Stimulated activated CD4-positive, alpha-beta T cell treated with anti-CD3 and anti-CD28 coated beads, TNF-alpha, amount 100 ng/mL, for 1 hour (primary cell): ENCODE measurements at regions not wholly inside any gene's neighbourhood (a gene's known extent, or its start where the extent isn't known, plus 50 kb on each side); places are given as distances from the start of the nearest gene placed in this dataset.

Experiments
- DNase-seq, 3 donors: peaks; one replicate each; pipeline ENCODE4 v3.0.0-alpha.2; 2020; ENCODE audit warnings: low read depth in 3 of 3, low spot score in 1 of 3

DNA sequence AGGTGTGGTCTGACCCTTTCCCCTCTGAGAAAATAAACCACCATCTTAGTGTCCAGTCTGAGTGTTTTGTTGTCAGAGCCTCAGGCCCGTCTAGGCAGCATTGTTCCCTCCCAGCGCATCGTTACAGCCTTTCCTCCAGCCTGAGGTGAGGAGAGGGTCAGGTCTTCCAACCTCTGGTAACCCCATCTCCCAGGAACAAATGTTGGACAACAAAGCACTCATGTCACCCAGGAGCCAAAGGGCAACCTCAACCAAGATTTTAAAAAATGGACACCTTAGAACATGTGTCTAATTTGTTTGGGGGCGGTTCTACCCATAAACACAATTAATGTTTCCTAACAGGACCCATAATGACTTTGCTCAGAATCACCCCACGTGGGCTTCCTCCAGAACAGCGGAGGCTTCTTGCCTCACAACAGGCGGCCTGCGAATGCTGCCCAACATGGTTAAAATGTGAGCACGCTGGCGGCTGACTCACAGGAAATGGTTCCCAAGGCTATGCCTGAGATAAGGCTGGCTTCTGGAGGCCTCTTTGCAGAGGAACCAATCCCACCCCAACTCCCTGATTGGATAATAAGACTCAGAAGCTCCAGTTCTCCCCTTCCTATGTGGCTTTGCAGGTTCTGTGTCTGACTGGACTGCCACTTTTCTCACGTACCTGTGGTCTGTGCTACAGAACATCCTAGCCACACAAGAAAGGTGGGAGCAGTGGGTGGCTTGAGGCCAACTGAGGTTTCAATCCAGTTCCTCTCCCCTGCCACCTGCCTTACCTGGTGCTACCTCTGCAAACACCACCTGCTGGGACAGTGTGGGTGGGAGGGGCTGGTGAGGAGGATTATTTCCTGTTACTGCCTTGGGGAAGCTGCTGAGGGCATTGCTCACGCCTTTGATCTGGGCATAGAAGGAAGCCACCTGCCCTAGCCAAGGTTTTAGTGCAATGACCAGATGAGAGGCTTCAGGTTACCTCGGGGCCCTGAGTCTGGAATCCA lies 108.8 kb downstream of the B3GNT2 start:
- DNase-seq: no peak

DNA sequence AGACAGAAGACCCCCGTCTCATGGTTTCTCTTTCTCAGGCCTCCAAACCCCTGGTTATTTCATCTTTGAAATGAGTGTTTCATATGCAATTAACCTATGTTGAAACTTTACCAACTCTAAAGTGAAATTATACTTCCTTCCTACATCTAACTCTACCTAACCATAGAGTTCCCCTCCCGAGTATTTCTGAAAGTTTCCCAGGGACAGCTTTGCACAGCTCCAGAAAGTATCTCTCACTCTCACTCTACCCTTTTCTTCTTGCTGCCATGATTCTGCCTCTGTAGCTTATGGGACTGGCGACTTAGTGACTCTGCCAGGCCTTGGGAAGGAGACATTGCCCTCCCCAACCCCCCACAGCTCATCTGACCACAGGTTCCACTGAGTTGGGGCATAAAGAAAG lies 107.9 kb downstream of the B3GNT2 start:
- no peak for DNase-seq

DNA sequence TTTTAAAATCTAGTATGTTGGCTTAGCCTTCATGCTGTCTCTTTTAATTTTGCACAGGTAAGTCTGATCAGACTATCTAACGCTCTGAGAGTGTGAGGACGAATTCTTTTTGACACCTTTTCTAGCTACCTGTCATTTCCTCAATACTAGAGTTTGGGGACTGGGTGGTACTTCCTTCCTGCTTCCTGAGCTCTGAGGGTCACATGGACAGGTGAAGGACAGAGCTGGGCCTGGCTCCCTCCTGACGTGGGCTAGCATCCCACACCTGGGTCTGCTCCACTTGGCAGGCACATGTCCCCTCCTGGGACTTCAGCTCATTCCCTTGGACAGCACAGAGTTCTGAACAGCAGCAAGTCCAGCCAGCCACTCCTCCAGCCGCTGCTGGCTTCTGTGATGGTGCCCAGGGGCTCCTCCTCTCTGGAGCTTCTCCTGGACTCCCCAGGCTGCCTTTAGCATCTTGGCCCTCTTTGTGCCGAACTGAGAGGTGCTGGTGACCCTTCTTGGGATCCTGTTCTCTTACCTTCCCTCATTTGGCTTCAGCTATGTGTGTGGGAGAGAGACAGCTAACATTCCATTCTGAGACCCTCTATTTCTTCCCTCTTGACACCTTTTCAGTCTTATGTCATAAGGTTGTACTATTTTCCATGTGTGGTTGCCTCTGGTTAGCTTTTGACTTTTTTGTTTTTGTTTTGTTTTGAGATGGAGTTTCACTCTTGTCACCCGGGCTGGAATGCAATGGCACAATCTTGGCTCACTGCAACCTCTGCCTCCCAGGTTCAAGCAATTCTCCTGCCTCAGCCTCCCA lies 106.9 kb downstream of the B3GNT2 start:
- DNase-seq: no peak

DNA sequence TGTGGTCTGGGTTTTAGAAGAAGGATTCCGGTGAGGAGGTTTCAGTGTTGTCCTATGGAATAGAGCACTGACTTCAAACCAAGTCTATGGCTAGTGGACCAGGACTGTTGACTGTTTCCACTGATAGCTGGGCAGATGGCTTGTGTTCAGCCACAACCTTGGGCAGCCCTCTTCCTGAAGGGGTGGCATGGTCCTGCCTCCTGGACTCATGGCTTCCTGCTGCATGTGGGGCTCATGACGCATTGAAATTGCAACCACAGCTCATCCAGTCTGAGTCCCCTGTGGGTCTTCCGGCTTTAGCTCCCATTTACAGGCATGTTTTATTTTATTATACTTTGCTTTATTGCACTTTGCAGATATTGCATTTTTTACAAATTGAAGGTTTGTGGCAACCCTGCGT lies 105.0 kb downstream of the B3GNT2 start:
- no peak for DNase-seq

DNA sequence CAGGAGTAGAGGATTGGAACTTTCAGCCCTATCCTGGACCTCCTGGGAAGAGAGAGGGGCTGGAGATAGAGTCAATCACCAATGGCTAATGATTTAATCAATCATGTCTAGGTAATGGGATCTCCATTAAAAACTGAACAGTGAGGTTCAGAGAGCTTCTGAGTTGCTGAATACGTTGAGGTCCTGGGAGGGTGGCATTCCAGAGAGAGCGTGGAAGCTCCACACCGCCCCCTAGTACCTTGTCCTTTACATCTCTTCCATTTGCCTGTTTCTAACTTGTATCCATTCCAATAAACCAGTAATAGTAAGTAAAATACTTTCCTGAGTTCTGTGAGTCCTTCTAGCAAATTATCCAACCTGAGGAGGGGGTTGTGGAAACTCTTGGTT lies 101.7 kb downstream of the B3GNT2 start:
- DNase-seq: no peak

DNA sequence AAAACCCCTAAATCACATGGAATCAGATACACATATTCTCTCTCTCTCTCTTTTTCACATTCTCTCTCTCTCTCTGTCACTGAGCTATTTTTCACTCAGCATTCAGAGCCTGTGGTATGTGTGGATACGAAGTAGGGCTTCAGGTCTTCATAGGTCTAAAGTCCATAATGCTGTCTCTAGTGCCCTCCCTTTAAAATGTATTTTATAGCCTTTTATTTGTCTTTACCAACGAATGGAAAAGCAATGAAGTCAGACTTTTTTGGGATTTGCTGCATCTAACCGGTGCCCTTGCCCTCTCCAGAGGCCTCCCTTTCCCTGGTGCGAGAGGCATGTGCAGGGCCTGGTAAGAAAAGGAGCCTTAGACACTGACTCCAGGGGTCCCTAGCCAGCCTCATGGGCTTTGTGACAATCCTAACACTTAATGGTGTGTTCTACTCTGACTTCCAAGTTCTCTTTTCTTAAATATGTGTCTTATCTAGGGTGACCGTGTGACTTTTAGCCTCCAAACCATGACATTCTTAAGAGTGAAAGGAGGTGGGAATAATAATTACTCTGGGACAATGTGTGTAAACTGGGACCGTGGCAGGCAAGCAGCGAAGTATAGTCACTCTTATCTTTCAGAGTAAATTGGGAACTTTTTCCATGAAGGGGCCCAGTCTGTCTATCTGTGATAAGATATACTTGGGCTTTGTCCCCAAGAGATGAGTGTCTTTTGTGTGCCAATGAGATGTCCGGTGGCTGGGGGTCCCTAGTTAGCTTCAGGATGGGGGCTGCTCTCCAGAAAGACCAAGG lies 101.1 kb downstream of the B3GNT2 start:
- DNase-seq: no peak

DNA sequence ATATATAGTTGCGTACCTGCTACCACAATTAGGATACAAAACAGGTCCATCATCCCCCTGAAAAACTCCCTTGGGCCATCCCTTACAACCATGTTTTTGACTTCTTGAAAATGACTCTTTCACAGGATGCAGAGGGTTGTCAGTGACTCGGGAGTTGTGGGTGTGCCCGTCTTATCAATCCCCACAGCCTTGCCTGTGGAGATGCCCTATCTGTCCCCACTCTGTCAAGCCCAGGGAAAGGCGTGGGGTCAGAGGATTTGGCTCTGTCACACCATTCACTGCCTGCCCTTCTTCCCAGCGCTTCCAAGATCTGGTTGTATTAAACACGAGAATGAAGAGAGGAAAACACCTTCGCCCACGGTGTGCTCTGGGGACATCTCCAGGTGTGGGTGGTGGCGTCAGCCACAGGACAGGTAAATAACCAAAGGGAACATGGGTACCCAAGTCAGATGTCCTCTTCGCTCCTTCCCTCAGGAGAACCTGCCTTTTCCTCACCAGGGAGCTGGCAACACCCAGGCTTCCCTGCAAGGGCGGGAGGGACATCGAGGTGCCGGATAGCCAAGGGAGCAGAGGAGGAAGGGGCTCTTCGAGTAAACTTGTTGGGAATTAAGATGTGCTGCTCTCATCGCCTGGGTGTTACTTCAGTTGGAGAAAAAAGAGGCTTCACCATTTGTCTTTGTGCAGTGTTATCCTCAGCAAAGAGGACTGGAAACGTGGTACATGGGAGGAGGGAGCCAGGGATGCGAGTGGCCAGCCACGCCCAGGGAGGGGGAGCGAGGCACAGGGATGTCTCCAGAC lies 100.3 kb downstream of the B3GNT2 start:
- DNase-seq: no peak

DNA sequence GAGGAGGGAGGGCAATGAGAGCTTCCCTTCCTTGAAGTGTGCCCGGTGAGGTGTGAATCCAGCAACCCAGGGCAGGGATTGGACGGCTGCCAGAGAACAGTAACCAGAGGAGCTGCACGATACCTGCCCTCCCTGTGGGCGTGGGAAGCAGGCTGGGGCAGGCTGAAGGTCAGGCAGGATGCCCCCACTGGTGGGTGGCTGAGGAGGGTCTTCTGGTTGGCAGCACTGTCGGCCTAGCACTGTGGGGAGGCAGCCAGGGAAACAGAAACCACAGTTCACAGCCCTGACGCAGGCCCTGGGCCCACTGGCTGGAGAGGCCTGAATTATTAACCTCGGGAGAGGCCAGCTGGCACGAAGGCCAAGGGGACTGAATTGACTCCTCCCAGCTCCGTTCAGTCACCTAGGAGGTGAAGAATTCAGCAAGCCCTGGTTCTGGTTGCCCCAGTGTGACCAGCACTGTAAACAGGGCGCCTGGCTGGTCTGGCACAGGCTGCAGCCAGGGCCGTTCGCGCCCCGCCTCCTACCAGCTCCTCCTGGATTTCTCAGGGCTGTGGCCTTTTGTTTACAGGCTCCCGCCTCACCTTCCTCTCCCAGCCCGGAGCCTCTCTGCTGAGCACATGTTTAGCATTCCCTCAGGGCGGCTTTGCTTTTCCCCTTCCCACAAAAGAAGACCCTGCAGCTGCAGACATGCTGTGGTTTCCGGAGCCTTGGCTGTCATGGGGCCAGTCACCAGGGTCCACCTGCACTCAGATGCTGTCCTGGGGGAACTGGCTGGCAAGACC lies 97.8 kb downstream of the B3GNT2 start:
- no peak for DNase-seq

DNA sequence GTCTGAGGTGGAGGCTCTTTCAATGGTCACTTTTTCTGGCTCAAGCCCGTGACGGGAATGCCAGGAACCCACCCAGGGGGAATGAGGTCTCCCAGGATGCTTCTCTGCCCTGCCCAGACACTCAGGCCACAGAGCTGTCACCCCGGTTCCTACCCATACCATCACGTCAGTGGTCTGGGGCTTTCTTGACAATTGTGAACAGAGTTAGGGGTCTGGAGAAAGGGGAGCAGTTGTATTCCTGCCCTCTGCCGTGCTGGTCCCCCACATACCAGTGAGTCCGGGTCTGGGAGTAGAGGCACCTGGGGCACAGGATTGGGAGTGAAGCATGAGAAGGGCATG lies 97.2 kb downstream of the B3GNT2 start:
- no peak for DNase-seq

DNA sequence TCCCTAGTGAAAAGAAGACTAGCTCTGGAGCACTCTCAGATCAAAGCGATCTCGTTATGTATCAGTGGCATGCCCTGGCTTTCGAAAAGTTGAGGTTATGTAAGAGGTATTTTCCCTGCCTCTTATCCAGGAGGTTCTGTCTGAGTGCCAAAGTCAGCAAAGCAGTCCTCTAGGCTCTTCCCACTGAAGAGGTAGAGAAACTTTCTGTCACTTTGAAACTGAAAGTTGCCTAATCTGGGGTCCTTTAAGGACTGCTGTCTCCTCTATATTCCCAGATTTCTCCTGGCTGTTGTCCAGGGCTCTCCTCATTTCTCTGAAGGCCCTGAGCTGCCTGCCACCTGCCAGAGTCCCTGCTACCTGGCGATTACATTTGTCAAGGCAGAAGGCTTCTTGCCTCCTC lies 96.3 kb downstream of the B3GNT2 start:
- DNase-seq: no peak

DNA sequence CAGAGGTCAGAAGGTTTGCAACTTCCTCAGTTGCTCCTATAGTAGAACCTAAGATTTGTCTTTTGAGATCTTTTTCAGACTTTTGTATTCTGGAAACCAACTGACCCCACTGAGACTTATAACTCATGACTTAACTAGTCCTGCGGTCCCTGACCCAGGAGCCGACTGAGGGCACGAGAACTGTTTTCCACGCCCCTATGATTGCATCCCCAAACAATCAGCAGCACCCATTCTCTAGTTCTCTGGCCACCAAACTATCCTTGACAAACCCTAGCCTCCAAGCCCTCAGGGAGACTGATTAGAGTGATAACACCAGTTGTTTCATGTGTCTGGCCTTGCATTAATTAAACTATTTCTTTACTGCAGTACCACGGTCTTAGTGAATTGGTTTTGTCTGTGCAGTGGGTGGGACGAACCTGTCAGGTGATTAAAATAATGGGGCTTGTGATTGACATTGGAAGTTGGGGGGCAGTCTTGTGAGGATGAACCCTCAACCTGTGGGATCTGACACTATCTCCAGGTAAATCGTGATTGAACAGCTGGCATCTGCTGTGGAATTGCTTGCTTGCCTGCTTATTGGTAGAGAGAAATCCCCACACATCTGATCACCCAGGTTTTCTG lies 95.7 kb downstream of the B3GNT2 start:
- no peak for DNase-seq

DNA sequence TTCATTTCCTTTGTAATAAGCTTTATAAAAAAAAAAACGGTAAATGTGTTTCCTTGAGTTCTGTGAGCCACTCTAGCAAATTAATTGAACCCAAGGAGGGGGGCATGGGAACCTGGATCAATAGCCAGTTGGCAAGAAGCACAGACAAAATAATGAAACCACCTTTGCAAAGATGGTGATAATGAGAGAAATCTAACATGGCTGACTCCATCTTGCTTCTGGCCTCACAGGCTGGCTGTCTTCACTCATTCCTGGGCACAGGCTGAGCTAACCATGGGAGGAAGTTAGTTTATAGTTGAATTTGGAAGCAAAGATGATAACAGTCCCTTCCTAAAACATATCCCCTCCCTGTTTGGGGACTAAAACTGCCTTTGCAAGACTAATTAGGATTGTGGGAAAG lies 95.1 kb downstream of the B3GNT2 start:
- no peak for DNase-seq

DNA sequence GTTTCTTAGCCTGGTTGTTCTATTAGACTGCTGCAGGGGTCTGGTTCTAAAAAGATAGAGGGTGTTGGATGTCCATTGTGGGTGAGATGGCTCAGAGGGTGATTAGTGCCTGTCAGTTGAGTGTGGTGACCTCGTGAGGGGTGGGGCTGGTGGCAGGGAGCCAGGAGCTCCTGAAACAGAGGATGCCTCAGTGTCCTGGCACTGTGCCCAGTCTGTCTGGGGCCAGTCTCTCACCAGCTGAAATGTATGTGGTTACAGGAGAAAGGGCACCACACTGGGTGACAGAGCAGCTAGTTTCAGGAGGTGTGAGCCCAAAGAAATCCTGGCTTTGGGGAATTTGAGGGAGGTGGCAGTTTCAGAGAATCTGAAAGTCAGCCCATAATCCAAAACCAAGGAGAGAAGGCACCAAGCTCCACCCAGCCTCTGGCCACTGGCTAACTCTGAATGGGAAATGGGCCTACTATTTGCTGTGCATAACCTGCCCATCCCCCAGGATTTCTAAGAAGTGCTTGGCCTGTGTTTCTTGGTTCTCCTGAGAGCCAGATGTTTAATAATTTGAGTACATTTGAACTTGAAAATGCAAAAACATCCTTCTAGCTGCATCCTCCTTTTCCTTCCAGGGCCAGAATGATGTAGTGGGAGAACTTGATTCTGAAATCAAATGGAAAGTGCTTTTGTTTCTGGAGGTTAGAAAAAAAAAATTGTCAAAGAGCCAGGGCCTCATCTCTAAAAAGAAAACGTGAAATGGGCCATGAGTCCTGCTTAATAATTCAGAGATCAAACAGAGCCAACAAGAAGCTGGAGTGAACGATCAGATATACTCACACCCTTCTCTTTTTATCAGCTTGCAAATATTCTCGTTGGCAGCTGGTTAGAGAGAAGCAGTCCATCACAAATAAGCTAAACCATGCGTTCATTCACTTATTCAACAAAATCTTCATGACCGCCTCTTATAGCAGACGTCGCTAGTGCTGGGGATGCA lies 92.3 kb downstream of the B3GNT2 start:
- DNase-seq: no peak

DNA sequence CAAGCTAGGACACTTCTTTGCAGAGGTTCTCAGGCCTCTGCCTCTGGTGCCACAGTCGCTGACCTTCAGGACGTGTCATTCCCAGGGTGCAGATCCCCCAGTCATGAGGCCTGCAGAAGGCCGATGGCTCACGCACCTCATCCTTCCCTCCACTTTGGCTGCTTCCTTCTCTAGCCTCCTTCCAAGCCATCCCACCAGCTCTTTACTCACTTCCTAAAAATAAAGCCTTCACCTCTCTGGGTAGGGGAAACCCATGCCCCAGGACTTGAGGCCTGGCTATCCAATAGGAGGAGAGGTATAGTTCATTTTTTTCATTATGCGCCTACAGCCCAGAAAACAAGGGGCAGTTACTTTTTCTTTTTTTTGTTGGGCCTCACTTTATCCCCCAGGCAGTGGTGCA lies 91.4 kb downstream of the B3GNT2 start:
- DNase-seq: no peak

DNA sequence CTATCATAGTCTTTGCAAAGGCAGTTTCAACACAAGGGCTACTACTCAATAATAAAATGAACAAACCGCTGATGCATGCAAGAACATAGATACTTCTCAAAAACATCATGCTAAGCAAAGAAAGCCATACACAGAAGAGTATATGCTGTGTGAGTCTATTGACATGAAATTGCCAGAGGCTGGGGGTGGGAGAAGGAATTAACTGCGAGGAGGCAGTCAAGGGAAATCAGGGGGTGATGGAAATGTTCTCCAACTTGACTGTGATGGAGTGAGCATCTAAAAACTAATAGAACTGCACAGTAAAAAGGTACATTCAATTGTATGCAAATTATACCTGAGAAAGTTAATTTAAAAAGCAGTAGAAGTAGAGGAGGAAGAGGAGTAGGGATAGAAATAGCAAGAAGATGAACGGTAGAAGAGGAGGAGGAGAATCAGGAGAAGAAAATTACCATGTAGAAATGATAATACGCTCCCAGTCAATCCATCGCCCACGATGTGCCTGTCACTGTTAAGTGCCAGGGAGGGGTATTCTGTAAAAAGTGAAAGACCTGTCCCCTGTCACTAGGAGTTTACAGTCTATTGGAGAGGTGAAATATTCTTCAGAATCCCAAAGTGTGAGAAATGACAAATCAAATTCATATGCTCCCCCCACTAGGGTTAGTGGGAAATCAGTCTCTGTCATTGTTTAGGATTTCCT lies 90.3 kb downstream of the B3GNT2 start:
- no peak for DNase-seq

DNA sequence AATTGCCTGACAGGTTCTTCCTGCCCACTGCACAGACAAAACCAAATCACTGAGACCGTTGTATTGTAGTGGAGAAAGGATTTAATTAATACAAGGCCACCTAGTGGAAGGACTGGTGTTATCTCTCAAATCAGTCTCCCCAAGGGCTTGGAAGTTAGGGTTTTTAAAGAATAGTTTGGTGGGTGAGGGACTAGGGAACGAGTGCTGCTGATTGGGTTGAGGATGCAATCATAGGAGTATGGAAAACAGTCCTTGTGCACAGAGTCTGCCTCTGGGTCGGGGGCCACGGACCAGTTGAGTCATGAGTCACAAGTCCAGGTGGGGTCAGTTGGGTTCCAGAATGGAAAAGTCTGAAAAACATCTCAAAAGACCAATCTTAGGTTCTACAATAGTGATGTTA lies 89.1 kb downstream of the B3GNT2 start:
- DNase-seq: no peak

DNA sequence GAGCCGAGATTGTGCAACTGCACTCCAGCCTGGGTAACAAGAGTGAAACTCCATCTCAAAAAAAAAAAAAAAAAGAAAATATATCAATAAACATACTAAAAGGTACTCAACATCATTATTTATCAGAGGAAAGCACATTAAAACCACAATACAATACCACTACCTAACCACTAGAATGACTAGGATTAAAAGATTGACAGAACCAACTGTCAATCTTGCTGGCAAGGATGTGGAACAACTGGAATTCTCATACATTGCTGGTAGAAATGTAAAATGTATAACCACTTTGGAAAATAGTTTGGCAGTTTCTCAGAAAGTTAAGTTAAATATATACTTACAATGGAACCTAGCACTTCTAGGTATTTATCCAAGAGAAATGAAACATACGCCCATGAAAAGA lies 88.6 kb downstream of the B3GNT2 start:
- no peak for DNase-seq

DNA sequence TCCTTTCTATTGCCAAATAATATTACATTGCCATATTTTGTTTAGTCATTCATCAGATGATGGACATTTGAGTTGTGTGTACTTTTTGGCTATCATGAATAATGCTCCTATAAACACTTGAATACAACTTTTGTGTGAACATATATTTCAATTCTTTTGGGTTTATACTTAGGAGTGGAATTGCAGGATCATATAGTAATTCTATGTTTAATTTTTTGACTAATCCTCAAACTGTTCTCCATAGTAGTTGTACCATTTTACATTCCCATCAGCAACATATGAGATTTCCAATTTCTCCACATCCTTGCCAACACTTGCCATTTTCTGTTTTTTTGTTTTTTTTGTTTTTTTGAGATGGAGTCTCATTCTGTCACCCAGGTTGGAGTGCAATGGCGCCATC lies 87.2 kb downstream of the B3GNT2 start:
- no peak for DNase-seq
